ENCODE measurements at regions not wholly inside any gene's neighbourhood (a gene's known extent, or its start where the extent isn't known, plus 50 kb on each side); places are given as distances from the start of the nearest gene placed in this dataset.

DNA sequence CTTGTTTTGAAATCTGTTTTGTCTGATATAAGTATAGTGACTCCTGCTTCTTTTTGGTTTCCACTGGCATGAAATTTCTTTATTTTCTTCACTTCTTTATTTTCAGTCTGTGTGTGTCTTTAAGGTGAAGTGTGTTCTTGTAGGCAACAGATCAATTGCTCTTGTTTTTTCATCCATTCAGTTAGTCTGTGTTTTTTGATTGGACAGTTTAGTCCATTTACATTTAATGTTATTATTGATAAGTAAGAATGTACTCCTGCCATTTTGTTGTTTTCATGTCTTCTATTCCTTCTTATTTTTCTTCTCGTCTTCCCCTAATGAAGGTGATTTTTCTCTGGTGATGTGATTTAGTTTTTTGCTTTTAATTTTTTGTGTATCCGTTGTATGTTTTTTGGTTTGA lies 487.7 kb upstream of the PBX1 start:
- TF ChIP-seq, protein P1, sequence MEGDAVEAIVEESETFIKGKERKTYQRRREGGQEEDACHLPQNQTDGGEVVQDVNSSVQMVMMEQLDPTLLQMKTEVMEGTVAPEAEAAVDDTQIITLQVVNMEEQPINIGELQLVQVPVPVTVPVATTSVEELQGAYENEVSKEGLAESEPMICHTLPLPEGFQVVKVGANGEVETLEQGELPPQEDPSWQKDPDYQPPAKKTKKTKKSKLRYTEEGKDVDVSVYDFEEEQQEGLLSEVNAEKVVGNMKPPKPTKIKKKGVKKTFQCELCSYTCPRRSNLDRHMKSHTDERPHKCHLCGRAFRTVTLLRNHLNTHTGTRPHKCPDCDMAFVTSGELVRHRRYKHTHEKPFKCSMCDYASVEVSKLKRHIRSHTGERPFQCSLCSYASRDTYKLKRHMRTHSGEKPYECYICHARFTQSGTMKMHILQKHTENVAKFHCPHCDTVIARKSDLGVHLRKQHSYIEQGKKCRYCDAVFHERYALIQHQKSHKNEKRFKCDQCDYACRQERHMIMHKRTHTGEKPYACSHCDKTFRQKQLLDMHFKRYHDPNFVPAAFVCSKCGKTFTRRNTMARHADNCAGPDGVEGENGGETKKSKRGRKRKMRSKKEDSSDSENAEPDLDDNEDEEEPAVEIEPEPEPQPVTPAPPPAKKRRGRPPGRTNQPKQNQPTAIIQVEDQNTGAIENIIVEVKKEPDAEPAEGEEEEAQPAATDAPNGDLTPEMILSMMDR (conservative IDR thresholded peaks at IDR 0.05 in 1 of 2, IDR thresholded peaks at IDR 0.05 in 1 of 2; ENCODE audit: extremely low read depth in 1 of 2, insufficient read depth in 1 of 2, low read depth in 1 of 2, low read length in 2 of 2), result no peak
- TF ChIP-seq EZH2 (IDR thresholded peaks at IDR 0.05; ENCODE audit: borderline replicate concordance, low read length), result no peak
